HL-60 (cell line): ENCODE measurements at regions not wholly inside any gene's neighbourhood (a gene's known extent, or its start where the extent isn't known, plus 50 kb on each side); places are given as distances from the start of the nearest gene placed in this dataset.

Source experiments
- DNase-seq, 2 experiments: peaks; one replicate each; pipeline ENCODE4 v3.0.0-alpha.2; 2010 to 2020; ENCODE audit warnings: low read depth in 1 of 2, low spot score in 1 of 2
- H3K27ac ChIP-seq: fragments of 250-450 bp; sonication (Bioruptor Pico); replicated peaks from 2 replicates; pipeline ENCODE4 v1.5.1; 2020; ENCODE audit warnings: mild to moderate bottlenecking, moderate library complexity
- H3K27me3 ChIP-seq: fragments of 250-450 bp; sonication (Bioruptor Pico); 2 replicates; pipeline ENCODE4 v1.5.1; 2021; ENCODE audit warnings: mild to moderate bottlenecking, moderate library complexity; ENCODE audit not compliant: insufficient read depth, poor library complexity, severe bottlenecking
- H3K4me3 ChIP-seq: replicated peaks from 2 replicates; pipeline ENCODE4 v1.5.1; 2011; ENCODE audit warnings: mild to moderate bottlenecking, control low read depth, low read length; ENCODE audit not compliant: insufficient read depth
- GABPA ChIP-seq: IDR thresholded peaks from 2 replicates; pipeline ENCODE4 v1.6.1; 2012; ENCODE audit warnings: low read depth
- POLR2AphosphoS5 ChIP-seq: IDR thresholded peaks from 2 replicates; pipeline ENCODE4 v1.6.1; 2012; ENCODE audit warnings: low read depth
- SPI1 ChIP-seq: IDR thresholded peaks from 2 replicates; pipeline ENCODE4 v1.6.1; 2012; ENCODE audit warnings: low read depth, mild to moderate bottlenecking, borderline replicate concordance
- TF ChIP-seq, protein P1 (sequence below): IDR thresholded peaks from one replicate; pipeline ENCODE4 v1.5.1; 2011; ENCODE audit warnings: low read length, control low read depth, inconsistent platforms; ENCODE audit not compliant: insufficient read depth
- TF ChIP-seq, protein P2 (sequence below): IDR thresholded peaks from 2 replicates; pipeline ENCODE4 v1.6.1; 2012; ENCODE audit warnings: low read depth; ENCODE audit not compliant: insufficient replicate concordance

DNA sequence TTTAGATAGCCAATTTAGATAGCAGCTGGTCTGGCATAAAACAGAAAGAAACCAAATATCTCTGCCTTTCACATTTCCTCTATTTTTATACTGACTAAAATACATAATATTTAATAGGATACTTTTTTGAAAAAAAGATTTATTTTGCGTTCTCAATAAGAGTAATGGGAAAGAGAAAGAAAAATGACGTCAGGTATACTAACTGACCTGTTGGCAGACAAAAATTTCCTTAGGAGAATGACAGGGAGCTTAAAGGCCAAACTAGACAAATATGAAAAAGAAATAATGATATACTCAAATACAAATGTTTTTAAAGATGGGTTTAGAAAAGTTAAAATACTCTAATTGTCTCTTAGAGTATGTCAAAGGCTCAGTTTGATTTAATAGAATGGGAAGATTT is 309.4 kb upstream of the ADGRL3 start:
- H3K27ac ChIP-seq: no peak overlapping the region
- H3K27me3 ChIP-seq: no peaks in the 10 kb centered on the region
- no peak overlapping the region for H3K4me3 ChIP-seq
- DNase-seq: no peak
- TF ChIP-seq, protein P1, sequence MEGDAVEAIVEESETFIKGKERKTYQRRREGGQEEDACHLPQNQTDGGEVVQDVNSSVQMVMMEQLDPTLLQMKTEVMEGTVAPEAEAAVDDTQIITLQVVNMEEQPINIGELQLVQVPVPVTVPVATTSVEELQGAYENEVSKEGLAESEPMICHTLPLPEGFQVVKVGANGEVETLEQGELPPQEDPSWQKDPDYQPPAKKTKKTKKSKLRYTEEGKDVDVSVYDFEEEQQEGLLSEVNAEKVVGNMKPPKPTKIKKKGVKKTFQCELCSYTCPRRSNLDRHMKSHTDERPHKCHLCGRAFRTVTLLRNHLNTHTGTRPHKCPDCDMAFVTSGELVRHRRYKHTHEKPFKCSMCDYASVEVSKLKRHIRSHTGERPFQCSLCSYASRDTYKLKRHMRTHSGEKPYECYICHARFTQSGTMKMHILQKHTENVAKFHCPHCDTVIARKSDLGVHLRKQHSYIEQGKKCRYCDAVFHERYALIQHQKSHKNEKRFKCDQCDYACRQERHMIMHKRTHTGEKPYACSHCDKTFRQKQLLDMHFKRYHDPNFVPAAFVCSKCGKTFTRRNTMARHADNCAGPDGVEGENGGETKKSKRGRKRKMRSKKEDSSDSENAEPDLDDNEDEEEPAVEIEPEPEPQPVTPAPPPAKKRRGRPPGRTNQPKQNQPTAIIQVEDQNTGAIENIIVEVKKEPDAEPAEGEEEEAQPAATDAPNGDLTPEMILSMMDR: no peak
- no peak for TF ChIP-seq POLR2AphosphoS5
- no peak for TF ChIP-seq SPI1
- TF ChIP-seq, protein P2, sequence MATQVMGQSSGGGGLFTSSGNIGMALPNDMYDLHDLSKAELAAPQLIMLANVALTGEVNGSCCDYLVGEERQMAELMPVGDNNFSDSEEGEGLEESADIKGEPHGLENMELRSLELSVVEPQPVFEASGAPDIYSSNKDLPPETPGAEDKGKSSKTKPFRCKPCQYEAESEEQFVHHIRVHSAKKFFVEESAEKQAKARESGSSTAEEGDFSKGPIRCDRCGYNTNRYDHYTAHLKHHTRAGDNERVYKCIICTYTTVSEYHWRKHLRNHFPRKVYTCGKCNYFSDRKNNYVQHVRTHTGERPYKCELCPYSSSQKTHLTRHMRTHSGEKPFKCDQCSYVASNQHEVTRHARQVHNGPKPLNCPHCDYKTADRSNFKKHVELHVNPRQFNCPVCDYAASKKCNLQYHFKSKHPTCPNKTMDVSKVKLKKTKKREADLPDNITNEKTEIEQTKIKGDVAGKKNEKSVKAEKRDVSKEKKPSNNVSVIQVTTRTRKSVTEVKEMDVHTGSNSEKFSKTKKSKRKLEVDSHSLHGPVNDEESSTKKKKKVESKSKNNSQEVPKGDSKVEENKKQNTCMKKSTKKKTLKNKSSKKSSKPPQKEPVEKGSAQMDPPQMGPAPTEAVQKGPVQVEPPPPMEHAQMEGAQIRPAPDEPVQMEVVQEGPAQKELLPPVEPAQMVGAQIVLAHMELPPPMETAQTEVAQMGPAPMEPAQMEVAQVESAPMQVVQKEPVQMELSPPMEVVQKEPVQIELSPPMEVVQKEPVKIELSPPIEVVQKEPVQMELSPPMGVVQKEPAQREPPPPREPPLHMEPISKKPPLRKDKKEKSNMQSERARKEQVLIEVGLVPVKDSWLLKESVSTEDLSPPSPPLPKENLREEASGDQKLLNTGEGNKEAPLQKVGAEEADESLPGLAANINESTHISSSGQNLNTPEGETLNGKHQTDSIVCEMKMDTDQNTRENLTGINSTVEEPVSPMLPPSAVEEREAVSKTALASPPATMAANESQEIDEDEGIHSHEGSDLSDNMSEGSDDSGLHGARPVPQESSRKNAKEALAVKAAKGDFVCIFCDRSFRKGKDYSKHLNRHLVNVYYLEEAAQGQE: no peak
- TF ChIP-seq GABPA: no peak

DNA sequence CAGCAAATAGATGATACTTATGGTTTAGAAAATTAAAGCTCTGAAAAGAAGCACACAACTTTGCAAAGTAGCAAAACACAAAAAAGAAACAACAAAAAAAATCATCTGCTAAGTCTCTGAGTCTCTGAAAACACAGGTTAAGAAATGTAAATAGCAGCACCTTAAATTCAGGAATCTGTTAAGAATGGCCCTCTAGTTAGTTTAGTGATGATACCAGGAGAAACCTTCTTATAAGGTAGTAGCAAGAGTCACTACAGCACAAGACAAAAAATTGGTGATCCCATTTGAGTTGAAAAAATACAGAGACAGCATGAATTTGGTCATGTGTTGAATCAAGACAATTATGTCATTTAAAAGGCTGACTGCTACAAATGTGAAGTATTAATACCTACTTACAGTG is 308.2 kb upstream of the ADGRL3 start:
- TF ChIP-seq SPI1: no peak
- TF ChIP-seq, protein P2: no peak
- no peak for TF ChIP-seq GABPA
- TF ChIP-seq, protein P1: no peak
- TF ChIP-seq POLR2AphosphoS5: no peak
- no peaks in the 10 kb centered on the region for H3K27me3 ChIP-seq

DNA sequence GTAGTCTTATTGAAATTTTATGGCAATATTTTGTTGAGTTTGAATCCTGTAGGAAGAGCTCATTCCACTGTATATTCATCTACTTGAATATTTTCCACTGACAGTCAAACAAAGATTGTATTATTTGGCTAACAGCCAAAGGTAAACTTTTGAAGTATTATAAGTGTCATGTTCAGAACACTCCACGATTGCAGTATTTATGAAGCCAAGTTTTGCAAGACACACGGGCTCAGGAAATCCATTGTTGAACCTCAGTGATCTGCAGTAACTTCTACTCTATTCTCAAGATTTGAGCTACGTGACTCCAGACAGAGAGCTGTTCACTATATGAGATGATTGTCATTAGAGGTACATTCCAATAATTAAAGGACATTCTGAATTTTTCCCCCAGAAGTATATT is 302.7 kb upstream of the ADGRL3 start:
- Histone ChIP-seq H3K27me3 (no peaks in the 10 kb centered on the region), H3K4me3 (no peak overlapping the region), H3K27ac (no peak overlapping the region)
- no peak for DNase-seq
- TF ChIP-seq SPI1 (no peak), POLR2AphosphoS5 (no peak), GABPA (no peak)
- TF ChIP-seq, protein P2: no peak
- TF ChIP-seq, protein P1: no peak

More for the DNA sequence above, 308.2 kb upstream of the ADGRL3 start:
- DNase-seq: no peak
- H3K4me3 ChIP-seq: no peak overlapping the region
- H3K27ac ChIP-seq: no peak overlapping the region
